ENCODE measurements at regions not wholly inside any gene's neighbourhood (a gene's known extent, or its start where the extent isn't known, plus 50 kb on each side); places are given as distances from the start of the nearest gene placed in this dataset.

GRCh38 chr5:22911019-22911418, 57.9 kb upstream of the CDH12 start:
- H3K27me3 ChIP-seq (replicated peaks; ENCODE audit: control insufficient read depth, insufficient read depth, low read length): no peaks in the 10 kb centered on the region
- H3K4me3 ChIP-seq (replicated peaks; ENCODE audit: low read depth, low read length): no peak overlapping the region
- no peak for TF ChIP-seq CTCF (IDR thresholded peaks at IDR 0.05; ENCODE audit: insufficient read depth, low read length, poor library complexity, severe bottlenecking)
- no peaks in the 10 kb centered on the region for H3K36me3 ChIP-seq (ENCODE audit: control insufficient read depth, insufficient read depth, low read length)
- DNase-seq (ENCODE audit: extremely low read depth, insufficient read length): no peak

GRCh38 chr5:22910523-22910922, 57.4 kb upstream of the CDH12 start:
- Histone ChIP-seq H3K27me3 (replicated peaks; ENCODE audit: control insufficient read depth, insufficient read depth, low read length) (no peaks in the 10 kb centered on the region), H3K36me3 (ENCODE audit: control insufficient read depth, insufficient read depth, low read length) (no peaks in the 10 kb centered on the region), H3K4me3 (replicated peaks; ENCODE audit: low read depth, low read length) (no peak overlapping the region)
- DNase-seq (ENCODE audit: extremely low read depth, insufficient read length): no peak
- TF ChIP-seq CTCF (IDR thresholded peaks at IDR 0.05; ENCODE audit: insufficient read depth, low read length, poor library complexity, severe bottlenecking): no peak

- no peak overlapping the region for H3K4me3 ChIP-seq (replicated peaks; ENCODE audit: low read depth, low read length)
- DNase-seq (ENCODE audit: extremely low read depth, insufficient read length): no peak
- H3K27me3 ChIP-seq (replicated peaks; ENCODE audit: control insufficient read depth, insufficient read depth, low read length): no peaks in the 10 kb centered on the region
- H3K36me3 ChIP-seq (ENCODE audit: control insufficient read depth, insufficient read depth, low read length): no peaks in the 10 kb centered on the region
- TF ChIP-seq CTCF (IDR thresholded peaks at IDR 0.05; ENCODE audit: insufficient read depth, low read length, poor library complexity, severe bottlenecking): no peak
These were observed 55.4 kb upstream of the CDH12 start for GRCh38 chr5:22908586-22908985.

- H3K27me3 ChIP-seq (replicated peaks; ENCODE audit: control insufficient read depth, insufficient read depth, low read length): no peaks in the 10 kb centered on the region
- no peak overlapping the region for H3K4me3 ChIP-seq (replicated peaks; ENCODE audit: low read depth, low read length)
- TF ChIP-seq CTCF (IDR thresholded peaks at IDR 0.05; ENCODE audit: insufficient read depth, low read length, poor library complexity, severe bottlenecking): no peak
- DNase-seq (ENCODE audit: extremely low read depth, insufficient read length): no peak
- H3K36me3 ChIP-seq (ENCODE audit: control insufficient read depth, insufficient read depth, low read length): no peaks in the 10 kb centered on the region
These were observed 55.0 kb upstream of the CDH12 start for GRCh38 chr5:22908129-22908528.

Measured in GM06990 (cell line).